ENCODE measurements at regions not wholly inside any gene's neighbourhood (a gene's known extent, or its start where the extent isn't known, plus 50 kb on each side); places are given as distances from the start of the nearest gene placed in this dataset.

GRCh38 chr9:30534455-30534854 lies 1850.0 kb upstream of the ACO1 start:
- TF ChIP-seq CTCF (IDR thresholded peaks at IDR 0.05) (no peak), TCF7L2 (IDR thresholded peaks at IDR 0.05; ENCODE audit: low read depth, low read length) (no peak), REST (IDR thresholded peaks at IDR 0.05; ENCODE audit: insufficient read depth in 1 of 2, low read depth in 2 of 2, low read length in 1 of 2) (no peak)
